A549 (cell line): ENCODE measurements at regions not wholly inside any gene's neighbourhood (a gene's known extent, or its start where the extent isn't known, plus 50 kb on each side); places are given as distances from the start of the nearest gene placed in this dataset.

Experiments
- CEBPB ChIP-seq, 2 experiments: fragments of >200 bp in 1 of 2; sonication (Bioruptor Twin) in 1 of 2; formaldehyde crosslinking in 1 of 2; IDR thresholded peaks; 2 replicates each; pipeline ENCODE4 v1.6.1; 2012 to 2016
- EHMT2 ChIP-seq: fragments of 200-600 bp; sonication (generic); IDR thresholded peaks from 2 replicates; pipeline ENCODE4 v1.6.1; 2016; ENCODE audit warnings: antibody characterized with exemption, low read depth, mild to moderate bottlenecking, moderate library complexity
- KDM1A ChIP-seq: fragments of 200-600 bp; sonication (generic); IDR thresholded peaks from 2 replicates; pipeline ENCODE4 v1.6.1; 2016; ENCODE audit warnings: low read depth, mild to moderate bottlenecking
- MAZ ChIP-seq: fragments of 150-350 bp; IDR thresholded peaks from 2 replicates; pipeline ENCODE4 v1.6.1; 2014; ENCODE audit warnings: antibody characterized with exemption, low read depth, low read length, borderline replicate concordance
- POLR2A ChIP-seq: IDR thresholded peaks from 2 replicates; pipeline ENCODE4 v1.6.1; 2012; ENCODE audit warnings: mild to moderate bottlenecking, low read length
- RAD21 ChIP-seq, 2 experiments: fragments of >200 bp in 1 of 2; sonication (Bioruptor Twin) in 1 of 2; formaldehyde crosslinking in 1 of 2; IDR thresholded peaks in 1 of 2; conservative IDR thresholded peaks in 1 of 2; 2 replicates in 1 of 2; 3 replicates in 1 of 2; pipeline ENCODE4 v1.6.1; 2012 to 2018; ENCODE audit warnings: inconsistent platforms in 1 of 2
- RFX5 ChIP-seq: fragments of 450-650 bp; IDR thresholded peaks from 2 replicates; pipeline ENCODE4 v1.7.1; 2014; ENCODE audit warnings: antibody characterized with exemption, mild to moderate bottlenecking, moderate library complexity
- SMC3 ChIP-seq: fragments of >200 bp; sonication (Bioruptor Twin); formaldehyde crosslinking; IDR thresholded peaks from 3 replicates; pipeline ENCODE4 v1.6.1; 2018; ENCODE audit warnings: inconsistent platforms
- SREBF2 ChIP-seq: fragments of 450-650 bp; IDR thresholded peaks from 2 replicates; pipeline ENCODE4 v1.6.1; 2014; ENCODE audit warnings: mild to moderate bottlenecking, moderate library complexity
- TF ChIP-seq, protein P1 (sequence below): fragments of >200 bp; sonication (Bioruptor Twin); formaldehyde crosslinking; IDR thresholded peaks from 3 replicates; pipeline ENCODE4 v1.5.1; 2016
- TF ChIP-seq, protein P2 (sequence below): fragments of 150-350 bp; IDR thresholded peaks from 2 replicates; pipeline ENCODE4 v1.6.1; 2014; ENCODE audit warnings: low read depth, mild to moderate bottlenecking, low read length
- TF ChIP-seq, protein P3 (sequence below): IDR thresholded peaks from 2 replicates; pipeline ENCODE4 v1.6.1; 2012
- TF ChIP-seq, protein P4 (sequence below): fragments of >200 bp; sonication (Bioruptor Twin); formaldehyde crosslinking; IDR thresholded peaks from 3 replicates; pipeline ENCODE4 v1.6.1; 2016
- TF ChIP-seq, protein P5 (sequence below): fragments of 200-600 bp; sonication (generic); IDR thresholded peaks from 2 replicates; pipeline ENCODE4 v1.6.1; 2016; ENCODE audit warnings: antibody characterized with exemption, mild to moderate bottlenecking, moderate library complexity

DNA sequence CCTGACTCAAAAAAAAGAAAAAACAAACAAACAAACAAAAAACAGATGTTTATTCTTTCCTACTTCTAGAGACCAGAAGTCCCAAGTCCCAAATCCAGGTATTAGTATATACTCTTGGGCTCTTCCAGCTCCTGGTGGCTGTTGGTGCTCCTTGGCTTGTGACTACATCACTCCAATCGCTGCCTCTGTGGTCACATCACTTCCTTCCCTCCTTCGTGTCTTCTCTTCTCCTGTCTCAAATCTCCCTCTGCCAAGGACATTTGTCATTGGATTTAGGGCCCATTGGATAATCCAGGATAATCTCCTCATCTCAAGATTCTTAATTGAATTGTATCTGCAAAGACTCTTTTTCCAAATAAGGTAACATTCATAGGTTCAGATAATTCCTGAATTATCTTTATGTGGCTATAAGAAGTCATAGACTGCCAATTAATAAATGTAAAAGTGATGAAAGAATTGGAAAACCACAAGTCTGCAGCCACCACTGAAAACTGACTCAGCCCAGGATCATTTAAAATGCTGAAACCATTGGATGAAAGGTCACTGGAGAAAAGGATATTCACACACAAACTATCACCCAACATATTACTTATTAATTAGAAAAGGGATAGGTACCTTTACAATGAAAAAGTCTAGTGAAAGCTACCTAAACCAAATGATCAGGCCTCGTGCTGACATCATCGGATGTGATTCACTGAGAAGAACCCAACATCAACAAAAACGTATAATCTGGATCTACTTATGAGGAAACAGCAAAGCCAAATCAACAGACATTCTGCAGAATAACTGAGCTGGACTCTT is 67.1 kb downstream of the ZNF281 start:
- TF ChIP-seq, protein P1, sequence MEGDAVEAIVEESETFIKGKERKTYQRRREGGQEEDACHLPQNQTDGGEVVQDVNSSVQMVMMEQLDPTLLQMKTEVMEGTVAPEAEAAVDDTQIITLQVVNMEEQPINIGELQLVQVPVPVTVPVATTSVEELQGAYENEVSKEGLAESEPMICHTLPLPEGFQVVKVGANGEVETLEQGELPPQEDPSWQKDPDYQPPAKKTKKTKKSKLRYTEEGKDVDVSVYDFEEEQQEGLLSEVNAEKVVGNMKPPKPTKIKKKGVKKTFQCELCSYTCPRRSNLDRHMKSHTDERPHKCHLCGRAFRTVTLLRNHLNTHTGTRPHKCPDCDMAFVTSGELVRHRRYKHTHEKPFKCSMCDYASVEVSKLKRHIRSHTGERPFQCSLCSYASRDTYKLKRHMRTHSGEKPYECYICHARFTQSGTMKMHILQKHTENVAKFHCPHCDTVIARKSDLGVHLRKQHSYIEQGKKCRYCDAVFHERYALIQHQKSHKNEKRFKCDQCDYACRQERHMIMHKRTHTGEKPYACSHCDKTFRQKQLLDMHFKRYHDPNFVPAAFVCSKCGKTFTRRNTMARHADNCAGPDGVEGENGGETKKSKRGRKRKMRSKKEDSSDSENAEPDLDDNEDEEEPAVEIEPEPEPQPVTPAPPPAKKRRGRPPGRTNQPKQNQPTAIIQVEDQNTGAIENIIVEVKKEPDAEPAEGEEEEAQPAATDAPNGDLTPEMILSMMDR = no peak
- TF ChIP-seq MAZ (no peak), POLR2A (no peak), KDM1A (no peak), SMC3 (no peak), CEBPB (IDR thresholded peaks at IDR 0.05) (no peak), EHMT2 (no peak), RAD21 (conservative IDR thresholded peaks at IDR 0.05 in 1 of 2, IDR thresholded peaks at IDR 0.05 in 1 of 2) (no peak), SREBF2 (no peak), RFX5 (no peak)
- TF ChIP-seq, protein P2, sequence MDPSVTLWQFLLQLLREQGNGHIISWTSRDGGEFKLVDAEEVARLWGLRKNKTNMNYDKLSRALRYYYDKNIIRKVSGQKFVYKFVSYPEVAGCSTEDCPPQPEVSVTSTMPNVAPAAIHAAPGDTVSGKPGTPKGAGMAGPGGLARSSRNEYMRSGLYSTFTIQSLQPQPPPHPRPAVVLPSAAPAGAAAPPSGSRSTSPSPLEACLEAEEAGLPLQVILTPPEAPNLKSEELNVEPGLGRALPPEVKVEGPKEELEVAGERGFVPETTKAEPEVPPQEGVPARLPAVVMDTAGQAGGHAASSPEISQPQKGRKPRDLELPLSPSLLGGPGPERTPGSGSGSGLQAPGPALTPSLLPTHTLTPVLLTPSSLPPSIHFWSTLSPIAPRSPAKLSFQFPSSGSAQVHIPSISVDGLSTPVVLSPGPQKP = no peak
- TF ChIP-seq, protein P3, sequence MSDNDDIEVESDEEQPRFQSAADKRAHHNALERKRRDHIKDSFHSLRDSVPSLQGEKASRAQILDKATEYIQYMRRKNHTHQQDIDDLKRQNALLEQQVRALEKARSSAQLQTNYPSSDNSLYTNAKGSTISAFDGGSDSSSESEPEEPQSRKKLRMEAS = no peak
- TF ChIP-seq, protein P4, sequence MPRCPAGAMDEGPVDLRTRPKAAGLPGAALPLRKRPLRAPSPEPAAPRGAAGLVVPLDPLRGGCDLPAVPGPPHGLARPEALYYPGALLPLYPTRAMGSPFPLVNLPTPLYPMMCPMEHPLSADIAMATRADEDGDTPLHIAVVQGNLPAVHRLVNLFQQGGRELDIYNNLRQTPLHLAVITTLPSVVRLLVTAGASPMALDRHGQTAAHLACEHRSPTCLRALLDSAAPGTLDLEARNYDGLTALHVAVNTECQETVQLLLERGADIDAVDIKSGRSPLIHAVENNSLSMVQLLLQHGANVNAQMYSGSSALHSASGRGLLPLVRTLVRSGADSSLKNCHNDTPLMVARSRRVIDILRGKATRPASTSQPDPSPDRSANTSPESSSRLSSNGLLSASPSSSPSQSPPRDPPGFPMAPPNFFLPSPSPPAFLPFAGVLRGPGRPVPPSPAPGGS = no peak
- TF ChIP-seq, protein P5, sequence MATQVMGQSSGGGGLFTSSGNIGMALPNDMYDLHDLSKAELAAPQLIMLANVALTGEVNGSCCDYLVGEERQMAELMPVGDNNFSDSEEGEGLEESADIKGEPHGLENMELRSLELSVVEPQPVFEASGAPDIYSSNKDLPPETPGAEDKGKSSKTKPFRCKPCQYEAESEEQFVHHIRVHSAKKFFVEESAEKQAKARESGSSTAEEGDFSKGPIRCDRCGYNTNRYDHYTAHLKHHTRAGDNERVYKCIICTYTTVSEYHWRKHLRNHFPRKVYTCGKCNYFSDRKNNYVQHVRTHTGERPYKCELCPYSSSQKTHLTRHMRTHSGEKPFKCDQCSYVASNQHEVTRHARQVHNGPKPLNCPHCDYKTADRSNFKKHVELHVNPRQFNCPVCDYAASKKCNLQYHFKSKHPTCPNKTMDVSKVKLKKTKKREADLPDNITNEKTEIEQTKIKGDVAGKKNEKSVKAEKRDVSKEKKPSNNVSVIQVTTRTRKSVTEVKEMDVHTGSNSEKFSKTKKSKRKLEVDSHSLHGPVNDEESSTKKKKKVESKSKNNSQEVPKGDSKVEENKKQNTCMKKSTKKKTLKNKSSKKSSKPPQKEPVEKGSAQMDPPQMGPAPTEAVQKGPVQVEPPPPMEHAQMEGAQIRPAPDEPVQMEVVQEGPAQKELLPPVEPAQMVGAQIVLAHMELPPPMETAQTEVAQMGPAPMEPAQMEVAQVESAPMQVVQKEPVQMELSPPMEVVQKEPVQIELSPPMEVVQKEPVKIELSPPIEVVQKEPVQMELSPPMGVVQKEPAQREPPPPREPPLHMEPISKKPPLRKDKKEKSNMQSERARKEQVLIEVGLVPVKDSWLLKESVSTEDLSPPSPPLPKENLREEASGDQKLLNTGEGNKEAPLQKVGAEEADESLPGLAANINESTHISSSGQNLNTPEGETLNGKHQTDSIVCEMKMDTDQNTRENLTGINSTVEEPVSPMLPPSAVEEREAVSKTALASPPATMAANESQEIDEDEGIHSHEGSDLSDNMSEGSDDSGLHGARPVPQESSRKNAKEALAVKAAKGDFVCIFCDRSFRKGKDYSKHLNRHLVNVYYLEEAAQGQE = no peak
